ENCODE measurements at regions not wholly inside any gene's neighbourhood (a gene's known extent, or its start where the extent isn't known, plus 50 kb on each side); places are given as distances from the start of the nearest gene placed in this dataset.

DNA sequence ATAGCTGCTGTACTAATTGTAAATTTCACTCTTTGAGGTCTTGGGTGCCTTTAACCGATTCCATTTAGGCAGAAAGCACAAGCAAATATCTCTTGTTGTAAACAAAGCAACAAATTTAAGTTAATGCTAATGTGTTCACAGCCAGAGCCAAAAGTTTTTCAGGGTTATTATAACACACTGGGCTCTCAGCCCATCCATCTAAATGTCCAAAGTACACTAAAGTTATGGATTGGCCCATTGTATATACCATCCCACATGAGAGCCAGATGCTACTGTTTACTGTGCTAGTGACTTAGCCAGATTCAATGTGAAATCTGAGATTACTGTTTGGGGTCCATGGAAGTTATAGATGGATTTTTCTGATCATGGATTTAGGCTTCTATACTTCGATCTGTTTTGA is 186.7 kb downstream of the LARP7 start:
- H4K5ac ChIP-seq (ENCODE audit: low read depth, low read length) = no peak overlapping the region
- H3K14ac ChIP-seq (replicated peaks; ENCODE audit: low read depth, low read length) = no peak overlapping the region
- H3K79me1 ChIP-seq (ENCODE audit: low read depth in 1 of 2, low read length in 2 of 2) = no peaks in the 10 kb centered on the region
- ChIA-PET CTCF (no interaction called here), POLR2A (ENCODE audit: unreplicated experiment) (no interaction called here)
- no peak overlapping the region for H2BK15ac ChIP-seq (ENCODE audit: low read depth, low read length)
- no CpG with 5 or more reads among the region's 2 CpGs for WGBS, 2 experiments (ENCODE audit: extremely low coverage in 2 of 2, insufficient read length in 1 of 2)
- H2BK5ac ChIP-seq (ENCODE audit: low read depth, low read length, poor library complexity, severe bottlenecking) = no peak overlapping the region
- no peaks in the 10 kb centered on the region for H3K4me1 ChIP-seq (ENCODE audit: control insufficient read depth, insufficient read depth, low read length)
- dilution Hi-C loops (cut with HindIII; ENCODE audit: low sequenced_read_pairs, unreplicated experiment) (no loop called here), in situ Hi-C loops (cut with MboI; ENCODE audit: low sequenced_read_pairs) (no loop called here), intact Hi-C loops (cut with micrococcal nuclease) (no loop called here)
- H3K36me3 ChIP-seq (ENCODE audit: control insufficient read depth, insufficient read depth, low read length) = no peaks in the 10 kb centered on the region
- no peaks in the 10 kb centered on the region for H3K27me3 ChIP-seq (ENCODE audit: control insufficient read depth, insufficient read depth, low read length)
- no TSS peak for BruUV-seq (replicated peaks)
- H2BK120ac ChIP-seq (ENCODE audit: low read depth, low read length) = no peak overlapping the region
- no peak overlapping the region for H3K56ac ChIP-seq (ENCODE audit: extremely low read depth, insufficient read depth, low read length)
- no peak overlapping the region for H2AK9ac ChIP-seq (replicated peaks; ENCODE audit: low read depth, low read length, poor library complexity)
- no peak overlapping the region for H2AK5ac ChIP-seq (ENCODE audit: low read depth, low read length)
- no peak overlapping the region for H2AFZ ChIP-seq (replicated peaks; ENCODE audit: low read length, poor library complexity)
- ATAC-seq (ENCODE audit: low read depth) (no peak), DNase-seq (no peak)
- H3K27ac ChIP-seq (ENCODE audit: insufficient read depth, low read length) = no peak overlapping the region
- no peak overlapping the region for H3K4ac ChIP-seq (ENCODE audit: low read depth, low read length)
- no peak overlapping the region for H4K91ac ChIP-seq (ENCODE audit: insufficient read depth, low read depth, low read length)
- H2BK20ac ChIP-seq (ENCODE audit: low read depth, low read length) = no peak overlapping the region
- H3K4me2 ChIP-seq (ENCODE audit: low read depth, low read length) = no peak overlapping the region
- H3K23ac ChIP-seq (ENCODE audit: low read depth, low read length) = no peak overlapping the region
- H3K4me3 ChIP-seq (ENCODE audit: insufficient read depth, low read depth, low read length) = no peak overlapping the region
- no peaks in the 10 kb centered on the region for H3K9me1 ChIP-seq (ENCODE audit: insufficient read depth, low read length)
- no peak overlapping the region for H3K9ac ChIP-seq (ENCODE audit: low read depth, low read length)
- TF ChIP-seq, protein P1, sequence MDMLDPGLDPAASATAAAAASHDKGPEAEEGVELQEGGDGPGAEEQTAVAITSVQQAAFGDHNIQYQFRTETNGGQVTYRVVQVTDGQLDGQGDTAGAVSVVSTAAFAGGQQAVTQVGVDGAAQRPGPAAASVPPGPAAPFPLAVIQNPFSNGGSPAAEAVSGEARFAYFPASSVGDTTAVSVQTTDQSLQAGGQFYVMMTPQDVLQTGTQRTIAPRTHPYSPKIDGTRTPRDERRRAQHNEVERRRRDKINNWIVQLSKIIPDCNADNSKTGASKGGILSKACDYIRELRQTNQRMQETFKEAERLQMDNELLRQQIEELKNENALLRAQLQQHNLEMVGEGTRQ (IDR thresholded peaks at IDR 0.05; ENCODE audit: low read depth, low read length) = no peak
- TF ChIP-seq RCOR1 (IDR thresholded peaks at IDR 0.05; ENCODE audit: insufficient replicate concordance, low read length) (no peak), FOS (IDR thresholded peaks at IDR 0.05; ENCODE audit: low read depth, low read length) (no peak), CHD1 (IDR thresholded peaks at IDR 0.05; ENCODE audit: low read depth, low read length) (no peak), MAFK (IDR thresholded peaks at IDR 0.05; ENCODE audit: low read depth, low read length) (no peak), BHLHE40 (IDR thresholded peaks at IDR 0.05; ENCODE audit: low read depth, low read length) (no peak), CEBPB (IDR thresholded peaks at IDR 0.05; ENCODE audit: low read depth, low read length) (no peak), NFE2L2 (IDR thresholded peaks at IDR 0.05; ENCODE audit: low read depth, low read length) (no peak), RAD21 (IDR thresholded peaks at IDR 0.05; ENCODE audit: low read length) (no peak), MAZ (IDR thresholded peaks at IDR 0.05; ENCODE audit: borderline replicate concordance, low read depth, low read length) (no peak)
- TF ChIP-seq, protein P2, sequence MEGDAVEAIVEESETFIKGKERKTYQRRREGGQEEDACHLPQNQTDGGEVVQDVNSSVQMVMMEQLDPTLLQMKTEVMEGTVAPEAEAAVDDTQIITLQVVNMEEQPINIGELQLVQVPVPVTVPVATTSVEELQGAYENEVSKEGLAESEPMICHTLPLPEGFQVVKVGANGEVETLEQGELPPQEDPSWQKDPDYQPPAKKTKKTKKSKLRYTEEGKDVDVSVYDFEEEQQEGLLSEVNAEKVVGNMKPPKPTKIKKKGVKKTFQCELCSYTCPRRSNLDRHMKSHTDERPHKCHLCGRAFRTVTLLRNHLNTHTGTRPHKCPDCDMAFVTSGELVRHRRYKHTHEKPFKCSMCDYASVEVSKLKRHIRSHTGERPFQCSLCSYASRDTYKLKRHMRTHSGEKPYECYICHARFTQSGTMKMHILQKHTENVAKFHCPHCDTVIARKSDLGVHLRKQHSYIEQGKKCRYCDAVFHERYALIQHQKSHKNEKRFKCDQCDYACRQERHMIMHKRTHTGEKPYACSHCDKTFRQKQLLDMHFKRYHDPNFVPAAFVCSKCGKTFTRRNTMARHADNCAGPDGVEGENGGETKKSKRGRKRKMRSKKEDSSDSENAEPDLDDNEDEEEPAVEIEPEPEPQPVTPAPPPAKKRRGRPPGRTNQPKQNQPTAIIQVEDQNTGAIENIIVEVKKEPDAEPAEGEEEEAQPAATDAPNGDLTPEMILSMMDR (conservative IDR thresholded peaks at IDR 0.05; ENCODE audit: low read depth, low read length) = no peak
- H3K9me3 ChIP-seq (ENCODE audit: control insufficient read depth, insufficient read depth, low read length) = no peaks in the 10 kb centered on the region
- H4K20me1 ChIP-seq (ENCODE audit: insufficient read depth, low read length) = no peaks in the 10 kb centered on the region
- no peak overlapping the region for H3K18ac ChIP-seq (ENCODE audit: low read depth, low read length)
- H4K8ac ChIP-seq (ENCODE audit: low read depth in 2 of 2, low read length in 2 of 2) = no peak overlapping the region

Measured in IMR-90 (cell line).